GM10248 (cell line): ENCODE measurements at regions not wholly inside any gene's neighbourhood (a gene's known extent, or its start where the extent isn't known, plus 50 kb on each side); places are given as distances from the start of the nearest gene placed in this dataset.

Experiments used
- CTCF ChIA-PET: fragments of 300-600 bp; sonication (Branson Sonifier 250); formaldehyde crosslinking; extraction: SDS; loops from one replicate; lab custom pipeline; 2021; ENCODE audit warnings: antibody characterized with exemption; lab: Yijun Ruan, JAX
- POLR2A ChIA-PET: fragments of 350-650 bp; sonication (Branson Sonifier 250); formaldehyde crosslinking; extraction: SDS; loops from one replicate; lab custom pipeline; 2020; ENCODE audit warnings: antibody characterized with exemption; lab: Yijun Ruan, JAX
- DNase-seq: peaks from one replicate; pipeline ENCODE4 v3.0.0; 2012; ENCODE audit errors: extremely low spot score
- CTCF ChIP-seq: IDR thresholded peaks from 2 replicates; pipeline ENCODE4 v1.5.1; 2012; ENCODE audit warnings: mild to moderate bottlenecking, low read depth; ENCODE audit errors: extremely low read depth, missing control alignments, control extremely low read depth

DNA sequence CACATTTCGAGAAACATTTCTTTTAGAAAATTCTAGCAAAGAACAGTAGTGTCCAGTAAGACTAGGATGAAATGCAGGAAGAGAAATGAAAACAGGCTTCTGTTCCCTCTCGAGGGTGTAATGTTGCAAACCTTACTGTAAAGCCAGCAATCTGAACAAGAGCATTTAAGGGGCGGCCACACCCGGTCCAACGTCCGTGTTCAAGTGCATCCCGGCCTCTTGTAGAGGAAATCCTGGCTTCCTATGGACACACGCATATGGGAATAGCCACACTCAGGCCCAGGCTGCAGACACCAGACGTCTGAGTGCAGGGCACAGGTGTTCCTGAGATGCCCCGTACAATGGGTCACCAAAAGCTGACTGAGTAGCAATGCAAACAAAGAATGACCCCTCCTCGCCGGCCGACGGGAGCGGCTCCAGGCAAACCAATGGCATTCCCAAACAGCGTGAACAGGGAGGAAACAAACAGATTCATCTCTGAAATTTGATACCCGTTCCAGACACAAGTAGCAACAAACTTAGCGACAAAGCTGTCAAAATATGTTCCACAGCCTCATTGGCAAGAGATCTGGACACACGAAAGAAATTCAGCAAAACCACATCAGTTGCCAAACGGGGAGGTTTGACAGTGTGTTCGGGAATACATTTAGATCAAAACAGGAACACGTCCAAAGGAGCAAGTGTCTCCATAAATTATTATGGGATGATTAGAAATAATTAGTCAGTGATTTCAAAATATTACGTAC is 278.6 kb upstream of the TSHZ3 start:
- no peak for DNase-seq
- ChIA-PET CTCF (no interaction called here), POLR2A (no interaction called here)
- TF ChIP-seq CTCF: no peak

GRCh38 chr19:31629579-31630363 is 280.5 kb upstream of the TSHZ3 start:
- TF ChIP-seq CTCF: no peak
- CTCF ChIA-PET: interaction anchor here (1.0 kb wide), 1 partner anchor 9 kb away, joined by 3 read pairs; no protein-coding TSS in a partner anchor
- DNase-seq: no peak
- POLR2A ChIA-PET: no interaction called here

GRCh38 chr19:31633014-31633413 is 283.8 kb upstream of the TSHZ3 start:
- no peak for TF ChIP-seq CTCF
- CTCF ChIA-PET: no interaction called here
- POLR2A ChIA-PET: no interaction called here
- no peak for DNase-seq

DNA sequence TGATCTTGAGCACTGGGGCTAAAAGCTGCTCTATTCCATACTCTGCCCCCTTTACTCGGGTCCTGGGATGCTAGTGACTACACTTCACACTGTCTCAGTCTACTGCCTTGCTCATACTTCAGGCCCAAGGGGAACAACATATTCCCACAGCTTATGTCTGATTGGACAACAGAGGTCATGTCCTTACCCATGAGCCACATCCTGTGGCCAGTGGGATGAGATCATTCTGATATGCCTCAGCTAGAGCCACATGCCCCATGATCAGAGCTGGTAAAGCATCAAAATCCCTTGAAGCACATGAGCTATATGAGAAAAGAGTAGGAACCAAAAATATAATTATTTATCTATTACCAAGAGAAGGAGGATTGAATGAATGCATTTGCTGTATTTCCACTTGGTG is 290.1 kb upstream of the TSHZ3 start:
- TF ChIP-seq CTCF: no peak
- ChIA-PET CTCF (interaction anchor here (1.4 kb wide), 1 partner anchor 10 kb away, joined by 3 read pairs; no protein-coding TSS in a partner anchor), POLR2A (no interaction called here)

DNA sequence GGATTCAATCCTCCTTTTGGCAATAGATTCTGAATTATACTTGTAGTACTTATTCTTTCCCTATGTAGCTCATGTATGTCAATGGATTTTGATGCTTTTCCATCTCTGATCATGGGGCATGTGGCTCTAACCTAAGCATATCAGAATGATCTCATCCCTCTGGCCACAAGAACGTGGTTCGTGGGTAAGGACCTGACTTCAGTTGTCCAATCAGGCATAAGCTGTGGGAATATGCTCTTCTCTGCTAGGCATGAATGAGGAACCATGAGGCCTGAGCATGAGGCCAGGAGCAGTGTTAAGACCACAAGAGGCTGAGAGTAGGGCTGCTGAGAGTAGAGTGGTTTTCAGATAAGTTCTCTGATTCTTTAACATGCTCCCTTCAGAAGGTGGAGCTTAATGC is 292.4 kb upstream of the TSHZ3 start:
- no peak for TF ChIP-seq CTCF
- ChIA-PET POLR2A (no interaction called here), CTCF (interaction anchor here (1.7 kb wide), 1 partner anchor 15 kb away, joined by 4 read pairs; no protein-coding TSS in a partner anchor)
- DNase-seq: no peak

More for the DNA sequence above, 290.1 kb upstream of the TSHZ3 start:
- no peak for DNase-seq

DNA sequence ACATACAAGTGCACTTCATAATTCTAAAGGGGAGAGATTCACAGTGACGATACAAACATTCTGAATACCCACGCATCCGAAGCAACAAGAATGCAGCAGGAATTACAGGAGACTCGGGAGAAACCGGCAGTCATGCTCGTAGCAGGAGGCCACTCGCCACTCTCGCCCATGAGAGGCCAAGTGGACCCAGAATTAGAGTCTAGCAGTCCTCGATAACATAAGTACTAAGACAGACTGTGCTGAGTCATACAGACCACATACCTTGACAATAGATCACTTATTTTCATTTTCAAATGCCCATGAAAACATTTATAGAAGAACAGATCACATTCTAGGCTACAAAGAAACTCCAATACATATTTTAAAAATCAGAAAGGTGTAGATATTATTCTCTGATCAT is 299.1 kb upstream of the TSHZ3 start:
- no peak for DNase-seq
- ChIA-PET POLR2A (no interaction called here), CTCF (no interaction called here)
- TF ChIP-seq CTCF: no peak
